Caco-2 (cell line): ENCODE measurements at regions not wholly inside any gene's neighbourhood (a gene's known extent, or its start where the extent isn't known, plus 50 kb on each side); places are given as distances from the start of the nearest gene placed in this dataset.

ENCODE experiments used
- BruUV-seq: library from RNA; stranded (reverse); fragments of 400-500 nt; replicated peaks from 2 replicates; lab custom pipeline; 2021; lab: Mats Ljungman, UMichigan
- CTCF ChIA-PET: fragments of 300-600 bp; sonication (Branson Sonifier 250); formaldehyde crosslinking; loops from one replicate; lab custom pipeline; 2022; ENCODE audit warnings: antibody characterized with exemption; lab: Charles Lee
- POLR2A ChIA-PET: fragments of 300-600 bp; sonication (Branson Sonifier 250); formaldehyde crosslinking; loops from one replicate; lab custom pipeline; 2022; ENCODE audit warnings: antibody characterized with exemption; lab: Charles Lee
- DNase-seq, 2 experiments: peaks; one replicate each; pipeline versions ENCODE4 v3.0.0 to v3.0.0-alpha.2; 2020 to 2022
- H3K27me3 ChIP-seq: replicated peaks from 2 replicates; pipeline ENCODE4 v1.6.0; 2011; ENCODE audit warnings: low read length; ENCODE audit not compliant: control insufficient read depth, insufficient read depth
- H3K36me3 ChIP-seq: 2 replicates; pipeline ENCODE4 v1.5.1; 2011; ENCODE audit warnings: low read length; ENCODE audit not compliant: control insufficient read depth, insufficient read depth
- H3K4me1 ChIP-seq: fragments of 250-450 bp; sonication (Bioruptor Pico); 2 replicates; pipeline ENCODE4 v1.5.1; 2020; ENCODE audit warnings: mild to moderate bottlenecking
- H3K4me3 ChIP-seq: 2 replicates; pipeline ENCODE4 v1.5.1; 2011; ENCODE audit warnings: low read depth, mild to moderate bottlenecking, control low read depth, low read length
- H3K9me3 ChIP-seq: fragments of 250-450 bp; sonication (Bioruptor Pico); 2 replicates; pipeline ENCODE4 v1.5.1; 2020; ENCODE audit warnings: mild to moderate bottlenecking, moderate library complexity
- H3K27ac Mint-ChIP-seq: one replicate; pipeline ENCODE4 v1.8.0; 2022; ENCODE audit warnings: mixed read lengths; ENCODE audit not compliant: unreplicated experiment
- H3K27me3 Mint-ChIP-seq: one replicate; pipeline ENCODE4 v1.8.0; 2022; ENCODE audit warnings: mixed read lengths; ENCODE audit not compliant: insufficient read depth, unreplicated experiment
- H3K36me3 Mint-ChIP-seq: one replicate; pipeline ENCODE4 v1.8.0; 2022; ENCODE audit warnings: mild to moderate bottlenecking, mixed read lengths; ENCODE audit not compliant: insufficient read depth, unreplicated experiment
- H3K4me1 Mint-ChIP-seq: one replicate; pipeline ENCODE4 v1.8.0; 2022; ENCODE audit warnings: low read depth, mixed read lengths; ENCODE audit not compliant: unreplicated experiment
- H3K4me3 Mint-ChIP-seq: one replicate; pipeline ENCODE4 v1.8.0; 2022; ENCODE audit warnings: mild to moderate bottlenecking, moderate library complexity, mixed read lengths; ENCODE audit not compliant: unreplicated experiment
- H3K9me3 Mint-ChIP-seq: one replicate; pipeline ENCODE4 v1.8.0; 2022; ENCODE audit warnings: mixed read lengths; ENCODE audit not compliant: unreplicated experiment
- CTCF ChIP-seq, 2 experiments: fragments of 200-600 bp in 1 of 2; IDR thresholded peaks; 1 replicate in 1 of 2; 2 replicates in 1 of 2; pipeline versions ENCODE4 v1.5.1 to v1.8.0; 2011 to 2022; ENCODE audit warnings: antibody characterized with exemption in 1 of 2, control low read depth in 1 of 2, inconsistent platforms in 1 of 2, low read depth in 1 of 2, low read length in 1 of 2, mild to moderate bottlenecking in 1 of 2, moderate library complexity in 1 of 2; ENCODE audit not compliant: insufficient read depth in 1 of 2, severe bottlenecking in 1 of 2, unreplicated experiment in 1 of 2
- intact Hi-C: fragments of 100-400 bp; cut with micrococcal nuclease; formaldehyde crosslinking; loops from one replicate; pipeline ENCODE4 v1.10.0; 2022; ENCODE audit not compliant: unreplicated experiment

GRCh38 chr20:4086771-4087687 is 61.6 kb upstream of the SMOX start:
- no peak for DNase-seq
- peaks cover 8% of the 10 kb centered on the region for H3K9me3 Mint-ChIP-seq
- CTCF ChIA-PET, result interaction anchor here (0.8 kb wide), 1 partner anchor 73 kb away, joined by 3 read pairs; no protein-coding TSS in a partner anchor
- Histone ChIP-seq H3K4me3 (no peak overlapping the region), H3K27me3 (no peaks in the 10 kb centered on the region), H3K4me1 (peaks cover 15% of the 10 kb centered on the region), H3K9me3 (no peaks in the 10 kb centered on the region), H3K36me3 (no peaks in the 10 kb centered on the region)
- no peak for TF ChIP-seq CTCF (IDR thresholded peaks at IDR 0.05; ENCODE audit: insufficient read depth in 1 of 2, low read depth in 1 of 2, low read length in 1 of 2, severe bottlenecking in 1 of 2, unreplicated experiment in 1 of 2)
- intact Hi-C loops, result no loop called here
- H3K27me3 Mint-ChIP-seq, result no peaks in the 10 kb centered on the region
- H3K36me3 Mint-ChIP-seq, result peaks cover 8% of the 10 kb centered on the region
- no TSS peak for BruUV-seq
- POLR2A ChIA-PET, result interaction anchor here (0.6 kb wide), 1 partner anchor 38 kb away, joined by 4 read pairs; no protein-coding TSS in a partner anchor
- no peak overlapping the region for H3K27ac Mint-ChIP-seq
- H3K4me3 Mint-ChIP-seq, result no peak overlapping the region
- peaks cover 12% of the 10 kb centered on the region for H3K4me1 Mint-ChIP-seq

- H3K27ac Mint-ChIP-seq, result peak overlapping the region; percentile 84
- ChIA-PET CTCF (interaction anchor here (0.9 to 1.7 kb wide), 9 partner anchors 8 to 72 kb away, joined by 3 to 28 read pairs (median 4); no protein-coding TSS in a partner anchor), POLR2A (interaction anchor here (0.6 kb wide), 1 partner anchor 224 kb away, joined by 3 read pairs; no protein-coding TSS in a partner anchor)
- no peaks in the 10 kb centered on the region for H3K27me3 ChIP-seq
- TF ChIP-seq CTCF (IDR thresholded peaks at IDR 0.05; ENCODE audit: insufficient read depth in 1 of 2, low read depth in 1 of 2, low read length in 1 of 2, severe bottlenecking in 1 of 2, unreplicated experiment in 1 of 2), result no peak
- DNase-seq, result no peak
- no TSS peak for BruUV-seq
- intact Hi-C loops, result loop anchor here (1.0 kb wide), 2 partner anchors 70 to 196 kb away; no protein-coding TSS in a partner anchor
- no peak overlapping the region for H3K4me3 ChIP-seq
- H3K9me3 ChIP-seq, result no peaks in the 10 kb centered on the region
- peaks cover 4% of the 10 kb centered on the region for H3K4me1 Mint-ChIP-seq
- H3K9me3 Mint-ChIP-seq, result peaks cover 15% of the 10 kb centered on the region
- no peaks in the 10 kb centered on the region for H3K36me3 ChIP-seq
- peaks cover 8% of the 10 kb centered on the region for H3K36me3 Mint-ChIP-seq
- H3K4me1 ChIP-seq, result peaks cover 5% of the 10 kb centered on the region
- H3K27me3 Mint-ChIP-seq, result no peaks in the 10 kb centered on the region
- peak overlapping the region; percentile 74 for H3K4me3 Mint-ChIP-seq
Observed at GRCh38 chr20:4084721-4085120, 63.9 kb upstream of the SMOX start.

GRCh38 chr20:4084096-4084495 is 64.5 kb upstream of the SMOX start:
- H3K27me3 ChIP-seq, result no peaks in the 10 kb centered on the region
- BruUV-seq, result no TSS peak
- TF ChIP-seq CTCF (IDR thresholded peaks at IDR 0.05; ENCODE audit: insufficient read depth in 1 of 2, low read depth in 1 of 2, low read length in 1 of 2, severe bottlenecking in 1 of 2, unreplicated experiment in 1 of 2), result no peak
- Mint-ChIP-seq H3K36me3 (peaks cover 8% of the 10 kb centered on the region), H3K27ac (no peak overlapping the region), H3K27me3 (no peaks in the 10 kb centered on the region), H3K9me3 (peaks cover 15% of the 10 kb centered on the region), H3K4me3 (no peak overlapping the region), H3K4me1 (peaks cover 4% of the 10 kb centered on the region)
- DNase-seq, result no peak
- ChIA-PET POLR2A (no interaction called here), CTCF (interaction anchor here (1.5 to 1.7 kb wide), 2 partner anchors 12 to 71 kb away, joined by 10 to 28 read pairs; no protein-coding TSS in a partner anchor)
- H3K36me3 ChIP-seq, result no peaks in the 10 kb centered on the region
- intact Hi-C loops, result no loop called here
- H3K4me3 ChIP-seq, result no peak overlapping the region
- peaks cover 5% of the 10 kb centered on the region for H3K4me1 ChIP-seq
- H3K9me3 ChIP-seq, result no peaks in the 10 kb centered on the region
